GM12878 (cell line): ENCODE measurements at regions not wholly inside any gene's neighbourhood (a gene's known extent, or its start where the extent isn't known, plus 50 kb on each side); places are given as distances from the start of the nearest gene placed in this dataset.

ENCODE experiments used
- ATAC-seq: fragments of 200-7000 bp; cut with Tn5 transposase; 3 replicates; pipeline ENCODE4 v1.9.1; 2020; ENCODE audit warnings: mild to moderate bottlenecking, moderate library complexity
- BruUV-seq: library from RNA; stranded (reverse); fragments of 400-500 nt; replicated peaks from 2 replicates; lab custom pipeline; 2021; lab: Mats Ljungman, UMichigan
- CTCF ChIA-PET: fragments of 300-600 bp; sonication (Branson Sonifier 250); formaldehyde crosslinking; extraction: SDS; loops from one replicate; lab custom pipeline; 2021; ENCODE audit warnings: inconsistent platforms; lab: Yijun Ruan, JAX
- POLR2A ChIA-PET: fragments of 350-600 bp; formaldehyde crosslinking; extraction: SDS; loops from one replicate; lab custom pipeline; 2021; ENCODE audit warnings: inconsistent platforms; lab: Charles Lee
- RAD21 ChIA-PET: fragments of 300-600 bp; sonication (Branson Sonifier 250); formaldehyde crosslinking; loops from one replicate; lab custom pipeline; 2023; ENCODE audit warnings: antibody characterized with exemption; ENCODE audit not compliant: unreplicated experiment; lab: Charles Lee
- SMC1A ChIA-PET: fragments of 300-600 bp; sonication (Branson Sonifier 250); formaldehyde crosslinking; loops from one replicate; lab custom pipeline; 2023; ENCODE audit not compliant: unreplicated experiment, uncharacterized antibody; lab: Charles Lee
- DNase-seq: peaks from one replicate; pipeline ENCODE4 v3.0.0-alpha.2; 2011; ENCODE audit warnings: low read depth, low spot score
- FAIRE-seq: peaks from 3 replicates; lab custom pipeline; 2011; peaks lifted over from hg19 to GRCh38; lab: Jason Lieb, UNC
- H2AFZ ChIP-seq: 2 replicates; pipeline ENCODE4 v1.6.0; 2011; ENCODE audit warnings: low read depth, low read length, control low read depth; ENCODE audit not compliant: control insufficient read depth
- H3K27ac ChIP-seq: 2 replicates; pipeline ENCODE4 v1.5.1; 2011; ENCODE audit warnings: control low read depth; ENCODE audit not compliant: control insufficient read depth, insufficient read depth
- H3K27me3 ChIP-seq, 2 experiments: replicated peaks in 1 of 2; 2 replicates each; pipeline versions ENCODE4 v1.6.0 to v1.6.1; 2011; ENCODE audit warnings: low read length in 1 of 2; ENCODE audit not compliant: control insufficient read depth in 2 of 2, insufficient read depth in 2 of 2
- H3K36me3 ChIP-seq, 2 experiments: 2 replicates each; pipeline ENCODE4 v1.5.1; 2011; ENCODE audit warnings: low read length in 1 of 2; ENCODE audit not compliant: control insufficient read depth in 2 of 2, insufficient read depth in 2 of 2
- H3K4me1 ChIP-seq: 2 replicates; pipeline ENCODE4 v1.6.1; 2011; ENCODE audit warnings: mild to moderate bottlenecking, low read length, moderate library complexity, mixed read lengths; ENCODE audit not compliant: control insufficient read depth, insufficient read depth
- H3K4me2 ChIP-seq: 2 replicates; pipeline ENCODE4 v1.6.0; 2011; ENCODE audit warnings: control low read depth; ENCODE audit not compliant: control insufficient read depth, insufficient read depth
- H3K4me3 ChIP-seq: fragments of 200-600 bp; sonication (generic); 2 replicates; pipeline ENCODE4 v1.5.1; 2016
- H3K79me2 ChIP-seq: 2 replicates; pipeline ENCODE4 v1.6.0; 2011; ENCODE audit warnings: low read length; ENCODE audit not compliant: control insufficient read depth, insufficient read depth
- H3K9ac ChIP-seq: 2 replicates; pipeline ENCODE4 v1.8.0; 2011; ENCODE audit warnings: low read length, control low read depth, mixed read lengths; ENCODE audit not compliant: control insufficient read depth, insufficient read depth
- H3K9me3 ChIP-seq: replicated peaks from 3 replicates; pipeline ENCODE4 v1.5.1; 2011; ENCODE audit warnings: mild to moderate bottlenecking, low read length; ENCODE audit not compliant: control insufficient read depth, insufficient read depth
- H4K20me1 ChIP-seq: 2 replicates; pipeline ENCODE4 v1.6.0; 2011; ENCODE audit not compliant: control insufficient read depth, insufficient read depth
- ASH2L ChIP-seq: fragments of 300-600, 200-600 bp; sonication (generic); IDR thresholded peaks from 2 replicates; pipeline ENCODE4 v1.6.1; 2017; ENCODE audit warnings: low read depth, mild to moderate bottlenecking, borderline replicate concordance
- HDAC2 ChIP-seq: fragments of 200-600 bp; sonication (generic); IDR thresholded peaks from 2 replicates; pipeline ENCODE4 v1.6.1; 2017
- KDM1A ChIP-seq: fragments of 200-600 bp; sonication (generic); IDR thresholded peaks from 2 replicates; pipeline ENCODE4 v1.6.1; 2016; ENCODE audit warnings: borderline replicate concordance
- SREBF1 ChIP-seq: IDR thresholded peaks from 2 replicates; pipeline ENCODE4 v1.6.1; 2012; ENCODE audit warnings: mild to moderate bottlenecking, low read length
- WGBS: methylation state at CpG from one replicate; pipeline ENCODE4 v1.1.6; 2016; ENCODE audit warnings: low lambda C conversion rate; ENCODE audit not compliant: insufficient replicate concordance, insufficient coverage; ENCODE audit errors: missing lambda C conversion rate; 5-methylcytosine and 5-hydroxymethylcytosine counted together
- in situ Hi-C: fragments of 300-500 bp; cut with MboI; formaldehyde crosslinking; loops from 9 replicates; pipeline ENCODE4 v1.14.3; 2018; ENCODE audit warnings: mixed read lengths
- intact Hi-C: fragments of 100-400 bp; cut with micrococcal nuclease; formaldehyde crosslinking; loops from one replicate; pipeline ENCODE4 v1.14.2; 2022; ENCODE audit not compliant: unreplicated experiment
- TF ChIP-seq, protein P1 (sequence below): fragments of 450-650 bp; IDR thresholded peaks from 2 replicates; pipeline ENCODE4 v1.6.1; 2016; ENCODE audit warnings: mild to moderate bottlenecking
- TF ChIP-seq, protein P2 (sequence below): IDR thresholded peaks from 2 replicates; pipeline ENCODE4 v1.6.1; 2012; ENCODE audit warnings: low read depth, low read length, improper control_type of control experiment
- TF ChIP-seq, protein P3 (sequence below): fragments of 450-650 bp; IDR thresholded peaks from 2 replicates; pipeline ENCODE4 v1.6.1; 2017; ENCODE audit warnings: borderline replicate concordance
- TF ChIP-seq, protein P4 (sequence below): IDR thresholded peaks from 2 replicates; pipeline ENCODE4 v1.6.1; 2011; ENCODE audit warnings: low read depth, mild to moderate bottlenecking, low read length, moderate library complexity, borderline replicate concordance; ENCODE audit errors: extremely low read depth
- TF ChIP-seq, protein P5 (sequence below): fragments of 450-650 bp; IDR thresholded peaks from 2 replicates; pipeline ENCODE4 v1.6.1; 2018; ENCODE audit warnings: mild to moderate bottlenecking, low read depth, moderate library complexity; ENCODE audit not compliant: partially characterized antibody

DNA sequence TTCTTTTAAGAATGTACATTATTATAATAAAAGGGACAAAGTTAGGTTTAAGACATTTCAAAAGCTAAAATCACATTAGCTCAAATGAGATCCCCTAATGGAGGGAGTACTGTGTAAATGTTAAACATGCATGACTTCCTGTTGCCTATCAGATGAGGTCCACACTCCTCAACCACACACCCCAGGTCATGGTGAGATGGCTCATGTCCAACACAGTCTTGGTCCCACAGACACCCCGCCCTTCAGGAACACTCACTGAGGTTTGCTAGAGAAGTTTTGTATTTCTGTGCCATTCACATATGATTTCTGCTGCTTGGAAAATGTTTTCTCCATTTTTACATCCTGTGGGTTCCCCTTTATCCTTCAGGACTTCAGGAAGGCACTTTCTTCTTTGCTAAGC is 491.0 kb downstream of the SOX11 start:
- Histone ChIP-seq H4K20me1 (no peaks in the 10 kb centered on the region), H3K4me2 (no peak overlapping the region), H2AFZ (no peak overlapping the region; the same call in 1 of the 2 replicates), H3K9me3 (no peaks in the 10 kb centered on the region), H3K9ac (no peak overlapping the region), H3K4me1 (no peaks in the 10 kb centered on the region; the same call in 1 of the 2 replicates), H3K27me3 (no peaks in the 10 kb centered on the region), H3K27ac (no peak overlapping the region), H3K4me3 (no peak overlapping the region), H3K79me2 (no peaks in the 10 kb centered on the region), H3K36me3 (no peaks in the 10 kb centered on the region)
- TF ChIP-seq, protein P1, sequence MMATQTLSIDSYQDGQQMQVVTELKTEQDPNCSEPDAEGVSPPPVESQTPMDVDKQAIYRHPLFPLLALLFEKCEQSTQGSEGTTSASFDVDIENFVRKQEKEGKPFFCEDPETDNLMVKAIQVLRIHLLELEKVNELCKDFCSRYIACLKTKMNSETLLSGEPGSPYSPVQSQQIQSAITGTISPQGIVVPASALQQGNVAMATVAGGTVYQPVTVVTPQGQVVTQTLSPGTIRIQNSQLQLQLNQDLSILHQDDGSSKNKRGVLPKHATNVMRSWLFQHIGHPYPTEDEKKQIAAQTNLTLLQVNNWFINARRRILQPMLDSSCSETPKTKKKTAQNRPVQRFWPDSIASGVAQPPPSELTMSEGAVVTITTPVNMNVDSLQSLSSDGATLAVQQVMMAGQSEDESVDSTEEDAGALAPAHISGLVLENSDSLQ = no peak
- 54% methylated on average over 1 of the region's 1 CpG for WGBS
- no peak for DNase-seq
- no peak for FAIRE-seq
- RAD21 ChIA-PET = no interaction called here
- in situ Hi-C loops (no loop called here), intact Hi-C loops (no loop called here)
- ATAC-seq = no peak
- POLR2A ChIA-PET = no interaction called here
- no TSS peak for BruUV-seq
- SMC1A ChIA-PET = no interaction called here
- CTCF ChIA-PET = no interaction called here

DNA sequence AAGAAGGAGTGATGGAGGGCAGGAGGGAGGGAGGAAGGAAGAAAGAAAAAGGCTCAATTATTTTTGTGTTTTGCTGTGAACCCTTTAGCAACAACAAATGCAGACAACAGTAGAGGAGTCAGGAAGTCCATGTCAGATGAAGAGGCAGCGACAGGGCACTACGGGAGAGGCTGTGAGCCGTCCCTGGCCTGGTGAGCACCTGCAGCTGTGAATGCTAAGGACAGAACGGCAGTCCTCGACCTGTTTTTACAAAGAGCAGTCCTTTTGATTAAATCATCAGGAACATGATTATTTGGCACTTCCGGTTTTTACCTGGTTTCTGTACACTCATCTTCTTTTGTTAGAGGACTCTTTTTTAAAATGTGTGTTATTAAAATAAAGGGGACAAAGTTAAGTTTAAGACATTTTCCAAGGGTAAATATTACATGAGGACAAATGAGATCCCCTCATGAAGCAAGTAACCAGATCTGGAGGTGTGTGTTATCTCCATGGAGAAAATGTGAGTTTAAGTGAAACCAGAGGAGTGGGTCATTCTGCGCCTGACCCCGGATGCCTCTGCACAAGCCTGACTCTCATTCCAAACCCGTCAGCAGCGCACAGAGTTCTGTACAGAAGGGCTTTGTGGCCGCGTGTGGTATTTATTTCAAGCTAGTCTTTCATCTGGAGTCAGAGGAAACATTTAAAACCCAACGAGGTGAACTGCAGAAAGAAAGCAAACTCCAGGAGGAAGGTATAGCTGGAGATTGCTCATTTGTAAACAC is 492.5 kb downstream of the SOX11 start:
- 36% methylated on average over 13 of the region's 13 CpGs for WGBS
- no peak for DNase-seq
- ATAC-seq = no peak
- Histone ChIP-seq H3K4me1 (no peaks in the 10 kb centered on the region; the same call in 1 of the 2 replicates), H3K27me3 (no peaks in the 10 kb centered on the region), H3K79me2 (no peaks in the 10 kb centered on the region), H3K4me3 (no peak overlapping the region), H4K20me1 (no peaks in the 10 kb centered on the region), H3K9ac (no peak overlapping the region), H3K27ac (no peak overlapping the region), H2AFZ (no peak overlapping the region), H3K9me3 (no peaks in the 10 kb centered on the region), H3K36me3 (no peaks in the 10 kb centered on the region), H3K4me2 (no peak overlapping the region)
- no TSS peak for BruUV-seq
- in situ Hi-C loops = no loop called here
- FAIRE-seq = no peak
- ChIA-PET CTCF (no interaction called here), RAD21 (no interaction called here), POLR2A (no interaction called here), SMC1A (no interaction called here)
- intact Hi-C loops = no loop called here
- TF ChIP-seq, protein P2, sequence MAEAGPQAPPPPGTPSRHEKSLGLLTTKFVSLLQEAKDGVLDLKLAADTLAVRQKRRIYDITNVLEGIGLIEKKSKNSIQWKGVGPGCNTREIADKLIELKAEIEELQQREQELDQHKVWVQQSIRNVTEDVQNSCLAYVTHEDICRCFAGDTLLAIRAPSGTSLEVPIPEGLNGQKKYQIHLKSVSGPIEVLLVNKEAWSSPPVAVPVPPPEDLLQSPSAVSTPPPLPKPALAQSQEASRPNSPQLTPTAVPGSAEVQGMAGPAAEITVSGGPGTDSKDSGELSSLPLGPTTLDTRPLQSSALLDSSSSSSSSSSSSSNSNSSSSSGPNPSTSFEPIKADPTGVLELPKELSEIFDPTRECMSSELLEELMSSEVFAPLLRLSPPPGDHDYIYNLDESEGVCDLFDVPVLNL = no peak
- TF ChIP-seq SREBF1 (no peak), KDM1A (no peak), HDAC2 (no peak), ASH2L (no peak)
- TF ChIP-seq, protein P3, sequence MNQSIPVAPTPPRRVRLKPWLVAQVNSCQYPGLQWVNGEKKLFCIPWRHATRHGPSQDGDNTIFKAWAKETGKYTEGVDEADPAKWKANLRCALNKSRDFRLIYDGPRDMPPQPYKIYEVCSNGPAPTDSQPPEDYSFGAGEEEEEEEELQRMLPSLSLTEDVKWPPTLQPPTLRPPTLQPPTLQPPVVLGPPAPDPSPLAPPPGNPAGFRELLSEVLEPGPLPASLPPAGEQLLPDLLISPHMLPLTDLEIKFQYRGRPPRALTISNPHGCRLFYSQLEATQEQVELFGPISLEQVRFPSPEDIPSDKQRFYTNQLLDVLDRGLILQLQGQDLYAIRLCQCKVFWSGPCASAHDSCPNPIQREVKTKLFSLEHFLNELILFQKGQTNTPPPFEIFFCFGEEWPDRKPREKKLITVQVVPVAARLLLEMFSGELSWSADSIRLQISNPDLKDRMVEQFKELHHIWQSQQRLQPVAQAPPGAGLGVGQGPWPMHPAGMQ = no peak
- TF ChIP-seq, protein P4, sequence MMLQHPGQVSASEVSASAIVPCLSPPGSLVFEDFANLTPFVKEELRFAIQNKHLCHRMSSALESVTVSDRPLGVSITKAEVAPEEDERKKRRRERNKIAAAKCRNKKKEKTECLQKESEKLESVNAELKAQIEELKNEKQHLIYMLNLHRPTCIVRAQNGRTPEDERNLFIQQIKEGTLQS = no peak
- TF ChIP-seq, protein P5, sequence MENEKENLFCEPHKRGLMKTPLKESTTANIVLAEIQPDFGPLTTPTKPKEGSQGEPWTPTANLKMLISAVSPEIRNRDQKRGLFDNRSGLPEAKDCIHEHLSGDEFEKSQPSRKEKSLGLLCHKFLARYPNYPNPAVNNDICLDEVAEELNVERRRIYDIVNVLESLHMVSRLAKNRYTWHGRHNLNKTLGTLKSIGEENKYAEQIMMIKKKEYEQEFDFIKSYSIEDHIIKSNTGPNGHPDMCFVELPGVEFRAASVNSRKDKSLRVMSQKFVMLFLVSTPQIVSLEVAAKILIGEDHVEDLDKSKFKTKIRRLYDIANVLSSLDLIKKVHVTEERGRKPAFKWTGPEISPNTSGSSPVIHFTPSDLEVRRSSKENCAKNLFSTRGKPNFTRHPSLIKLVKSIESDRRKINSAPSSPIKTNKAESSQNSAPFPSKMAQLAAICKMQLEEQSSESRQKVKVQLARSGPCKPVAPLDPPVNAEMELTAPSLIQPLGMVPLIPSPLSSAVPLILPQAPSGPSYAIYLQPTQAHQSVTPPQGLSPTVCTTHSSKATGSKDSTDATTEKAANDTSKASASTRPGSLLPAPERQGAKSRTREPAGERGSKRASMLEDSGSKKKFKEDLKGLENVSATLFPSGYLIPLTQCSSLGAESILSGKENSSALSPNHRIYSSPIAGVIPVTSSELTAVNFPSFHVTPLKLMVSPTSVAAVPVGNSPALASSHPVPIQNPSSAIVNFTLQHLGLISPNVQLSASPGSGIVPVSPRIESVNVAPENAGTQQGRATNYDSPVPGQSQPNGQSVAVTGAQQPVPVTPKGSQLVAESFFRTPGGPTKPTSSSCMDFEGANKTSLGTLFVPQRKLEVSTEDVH = no peak
